ENCODE measurements at regions not wholly inside any gene's neighbourhood (a gene's known extent, or its start where the extent isn't known, plus 50 kb on each side); places are given as distances from the start of the nearest gene placed in this dataset.
"Not testable (repeated sequence)": the region's sequence is repeated elsewhere in the genome, so short reads cannot be mapped to it uniquely, and the experiment has no call there.

- Histone ChIP-seq H3K27ac (no peak overlapping the region), H3K9me3 (no peaks in the 10 kb centered on the region), H3K4me3 (no peak overlapping the region), H3K36me3 (no peaks in the 10 kb centered on the region), H3K4me1 (replicated peaks) (no peaks in the 10 kb centered on the region), H3K27me3 (replicated peaks; ENCODE audit: insufficient read depth) (no peaks in the 10 kb centered on the region)
- TF ChIP-seq POLR2A (IDR thresholded peaks at IDR 0.05) (no peak), POLR2AphosphoS5 (IDR thresholded peaks at IDR 0.05) (no peak), CTCF (IDR thresholded peaks at IDR 0.05) (no peak)
- DNase-seq (ENCODE audit: low spot score), result no peak
- 94% methylated on average over 2 of the region's 2 CpGs for WGBS
- intact Hi-C loops (cut with DNase I), result no loop called here
Observed at GRCh38 chr2:34159901-34160300, 560.8 kb upstream of the FAM98A start.

- Histone ChIP-seq H3K9me3 (no peaks in the 10 kb centered on the region), H3K36me3 (no peaks in the 10 kb centered on the region), H3K4me3 (no peak overlapping the region), H3K27ac (no peak overlapping the region), H3K4me1 (replicated peaks) (no peaks in the 10 kb centered on the region), H3K27me3 (replicated peaks; ENCODE audit: insufficient read depth) (no peaks in the 10 kb centered on the region)
- DNase-seq (ENCODE audit: low spot score), result no peak
- intact Hi-C loops (cut with DNase I), result no loop called here
- 83% methylated on average over 1 of the region's 1 CpG for WGBS
- TF ChIP-seq POLR2AphosphoS5 (IDR thresholded peaks at IDR 0.05) (no peak), CTCF (IDR thresholded peaks at IDR 0.05) (no peak), POLR2A (IDR thresholded peaks at IDR 0.05) (no peak)
Observed at GRCh38 chr2:34153484-34153883, 554.4 kb upstream of the FAM98A start.

GRCh38 chr2:34147780-34148179 lies 548.7 kb upstream of the FAM98A start:
- intact Hi-C loops (cut with DNase I), result no loop called here
- no peak for DNase-seq (ENCODE audit: low spot score)
- no peaks in the 10 kb centered on the region for H3K27me3 ChIP-seq (replicated peaks; ENCODE audit: insufficient read depth)
- H3K4me1 ChIP-seq (replicated peaks), result no peaks in the 10 kb centered on the region
- 91% methylated on average over 8 of the region's 8 CpGs for WGBS
- H3K27ac ChIP-seq, result no peak overlapping the region
- no peaks in the 10 kb centered on the region for H3K36me3 ChIP-seq
- TF ChIP-seq CTCF (IDR thresholded peaks at IDR 0.05) (no peak), POLR2AphosphoS5 (IDR thresholded peaks at IDR 0.05) (no peak), POLR2A (IDR thresholded peaks at IDR 0.05) (no peak)
- no peak overlapping the region for H3K4me3 ChIP-seq
- H3K9me3 ChIP-seq, result no peaks in the 10 kb centered on the region

GRCh38 chr2:34143149-34143548 lies 544.0 kb upstream of the FAM98A start:
- Histone ChIP-seq H3K9me3 (no peaks in the 10 kb centered on the region), H3K4me3 (no peak overlapping the region), H3K27me3 (replicated peaks; ENCODE audit: insufficient read depth) (no peaks in the 10 kb centered on the region), H3K27ac (no peak overlapping the region), H3K4me1 (replicated peaks) (no peaks in the 10 kb centered on the region), H3K36me3 (no peaks in the 10 kb centered on the region)
- DNase-seq (ENCODE audit: low spot score), result no peak
- intact Hi-C loops (cut with DNase I), result no loop called here
- WGBS, result 45% methylated on average over 1 of the region's 1 CpG
- TF ChIP-seq POLR2A (IDR thresholded peaks at IDR 0.05) (no peak), POLR2AphosphoS5 (IDR thresholded peaks at IDR 0.05) (no peak), CTCF (IDR thresholded peaks at IDR 0.05) (no peak)

- H3K4me3 ChIP-seq; H3K4me1 ChIP-seq (replicated peaks); H3K36me3 ChIP-seq; H3K9me3 ChIP-seq; DNase-seq (ENCODE audit: low spot score); H3K27me3 ChIP-seq (replicated peaks; ENCODE audit: insufficient read depth); H3K27ac ChIP-seq; intact Hi-C loops (cut with DNase I): not testable (repeated sequence)
- WGBS, result 97% methylated on average over 18 of the region's 18 CpGs
Observed at GRCh38 chr2:34142531-34143008, 543.5 kb upstream of the FAM98A start.

GRCh38 chr2:34133065-34133464 lies 534.0 kb upstream of the FAM98A start:
- H3K27ac ChIP-seq; H3K36me3 ChIP-seq; intact Hi-C loops (cut with DNase I); H3K27me3 ChIP-seq (replicated peaks; ENCODE audit: insufficient read depth); DNase-seq (ENCODE audit: low spot score); H3K9me3 ChIP-seq; H3K4me1 ChIP-seq (replicated peaks); H3K4me3 ChIP-seq: not testable (repeated sequence)
- 96% methylated on average over 20 of the region's 24 CpGs for WGBS

Data from prostate gland (tissue), 2 donors.